ENCODE measurements at regions not wholly inside any gene's neighbourhood (a gene's known extent, or its start where the extent isn't known, plus 50 kb on each side); places are given as distances from the start of the nearest gene placed in this dataset.

GRCh38 chr15:92527197-92527596 is 128.4 kb downstream of the FAM174B start:
- TF ChIP-seq CTCF (IDR thresholded peaks at IDR 0.05; ENCODE audit: poor library complexity): no peak
- no peak for TF ChIP-seq EZH2phosphoT487 (IDR thresholded peaks at IDR 0.05; ENCODE audit: low read depth, severe bottlenecking, unreplicated experiment)
